HG03575 (cell line): ENCODE measurements at regions not wholly inside any gene's neighbourhood (a gene's known extent, or its start where the extent isn't known, plus 50 kb on each side); places are given as distances from the start of the nearest gene placed in this dataset.

Experiments
- ATAC-seq: cut with Tn5 transposase; IDR thresholded peaks from one replicate; pipeline ENCODE4 v1.9.1; 2021; ENCODE audit not compliant: unreplicated experiment, insufficient number of reproducible peaks, low FRiP score; ENCODE audit errors: extremely low read depth

DNA sequence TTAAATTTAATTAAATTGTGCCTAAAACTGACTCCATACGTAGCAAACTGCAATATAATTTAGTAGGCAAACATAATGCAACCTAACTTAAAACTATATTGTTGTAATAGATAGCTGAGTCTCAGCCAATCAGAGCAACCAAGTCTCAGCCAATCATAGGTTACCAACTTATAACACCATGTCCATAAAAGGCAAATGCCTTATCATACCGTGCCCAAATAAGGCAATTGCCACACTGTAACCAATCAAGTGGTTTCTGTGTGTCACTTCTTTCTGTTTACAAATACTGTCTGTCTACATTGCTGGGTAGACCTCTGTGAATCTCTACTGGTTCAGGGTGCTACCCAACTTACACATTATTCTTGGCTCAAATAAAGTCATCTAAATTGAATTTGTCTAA lies 728.4 kb upstream of the EPHA6 start:
- ATAC-seq = no peak

DNA sequence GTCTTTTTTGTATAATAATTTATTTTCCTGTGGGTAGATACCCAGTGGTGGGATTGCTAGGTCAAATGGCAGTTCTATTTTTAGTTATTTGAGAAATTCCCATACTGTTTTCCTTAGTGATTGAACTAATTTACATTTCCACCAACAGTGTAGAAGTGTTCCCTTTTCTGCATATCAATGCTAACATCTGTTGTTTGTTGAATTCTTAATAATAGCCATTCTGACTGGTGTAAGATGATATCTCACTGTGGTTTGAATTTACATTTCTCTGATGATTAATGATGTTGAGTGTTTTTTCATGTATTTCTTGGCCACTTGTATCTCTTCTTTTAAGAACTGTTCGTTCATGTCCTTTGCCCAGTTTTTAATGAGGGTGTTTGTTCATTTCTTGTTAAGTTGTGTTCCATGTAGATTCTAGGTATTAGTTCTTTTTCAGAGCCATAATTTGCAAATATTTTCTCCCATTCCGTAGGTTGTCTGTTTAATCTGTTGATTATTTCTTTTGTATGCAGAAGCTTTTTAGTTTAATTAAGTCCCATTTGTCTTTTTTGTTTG lies 713.3 kb upstream of the EPHA6 start:
- no peak for ATAC-seq

GRCh38 chr3:96106701-96107100 lies 707.7 kb upstream of the EPHA6 start:
- ATAC-seq = no peak
